GM18519 (cell line): ENCODE measurements at regions not wholly inside any gene's neighbourhood (a gene's known extent, or its start where the extent isn't known, plus 50 kb on each side); places are given as distances from the start of the nearest gene placed in this dataset.

Source experiments
- ATAC-seq: cut with Tn5 transposase; IDR thresholded peaks from one replicate; pipeline ENCODE4 v1.9.1; 2021; ENCODE audit warnings: mild to moderate bottlenecking, moderate library complexity; ENCODE audit not compliant: unreplicated experiment, low FRiP score

DNA sequence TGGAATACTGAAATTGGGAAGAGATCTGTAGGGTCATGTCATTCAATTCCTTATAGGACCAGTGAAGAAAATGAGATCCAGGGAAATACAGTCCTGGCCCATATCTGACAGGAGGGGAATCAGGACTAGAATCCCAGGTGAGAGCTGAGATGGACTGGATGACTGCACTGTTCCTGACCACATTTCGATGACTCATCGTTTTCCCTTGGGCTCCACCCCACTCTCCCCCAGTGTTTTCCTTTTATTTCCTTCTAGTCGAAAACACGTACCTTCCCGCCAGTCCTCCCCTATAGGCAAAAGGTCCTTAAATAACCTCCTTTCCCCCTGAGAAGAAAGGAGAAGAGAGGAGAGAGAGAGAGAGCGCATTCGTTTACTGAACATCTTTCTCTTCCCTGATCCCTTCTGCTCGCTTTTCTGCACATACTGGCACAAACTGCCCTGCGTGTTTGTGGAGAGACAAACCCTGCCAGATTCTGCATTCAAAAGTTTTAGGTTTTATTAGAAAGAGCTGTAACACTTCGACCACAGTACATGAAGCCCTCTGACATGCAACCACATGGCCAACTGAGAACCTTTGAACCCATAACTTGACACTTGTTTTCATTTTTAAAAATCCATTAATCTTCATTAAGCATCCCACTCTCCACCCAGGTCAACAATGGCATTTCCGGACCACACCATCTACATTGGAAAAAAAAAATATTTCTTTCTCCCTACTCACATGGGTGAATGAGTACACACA lies 565.7 kb downstream of the METTL15 start:
- no peak for ATAC-seq

DNA sequence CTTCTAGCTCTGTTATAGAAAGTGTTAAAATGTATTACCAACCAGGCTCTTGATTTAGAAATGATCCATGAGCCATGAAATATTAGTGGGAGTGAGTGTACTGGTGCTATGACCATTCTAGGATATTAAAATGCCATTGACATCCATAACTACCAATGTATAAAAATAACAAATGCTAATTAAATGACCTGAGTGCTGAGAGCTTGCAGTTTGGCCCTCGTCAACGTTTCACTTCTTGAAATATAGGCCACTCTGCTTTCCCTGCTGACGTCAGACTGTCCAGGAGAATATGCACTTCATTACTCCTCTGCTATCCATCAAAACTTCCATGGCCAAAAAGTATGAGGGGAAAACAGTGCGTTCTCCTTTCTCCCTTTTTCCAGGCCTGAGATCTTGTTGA lies 563.1 kb downstream of the METTL15 start:
- no peak for ATAC-seq

DNA sequence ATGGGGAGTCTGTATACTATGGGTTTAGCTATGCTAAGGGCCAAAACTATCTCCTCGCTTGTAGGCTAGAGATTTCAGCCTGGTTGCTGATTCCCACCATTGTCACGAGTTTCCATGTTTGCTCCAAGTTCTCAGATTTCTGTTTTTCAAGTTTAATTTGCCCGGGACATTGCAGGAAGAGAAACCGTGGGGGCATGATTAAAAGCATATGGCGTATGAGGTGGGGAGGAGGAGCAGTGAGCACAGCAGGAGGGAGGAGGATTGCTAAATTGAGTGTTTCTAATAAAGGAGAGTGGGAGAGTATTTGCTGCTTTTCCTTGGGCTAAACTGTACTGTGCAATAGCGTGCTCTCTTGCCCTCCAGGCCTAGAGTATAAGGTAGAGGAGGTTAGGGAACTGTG lies 558.4 kb downstream of the METTL15 start:
- ATAC-seq, result no peak

DNA sequence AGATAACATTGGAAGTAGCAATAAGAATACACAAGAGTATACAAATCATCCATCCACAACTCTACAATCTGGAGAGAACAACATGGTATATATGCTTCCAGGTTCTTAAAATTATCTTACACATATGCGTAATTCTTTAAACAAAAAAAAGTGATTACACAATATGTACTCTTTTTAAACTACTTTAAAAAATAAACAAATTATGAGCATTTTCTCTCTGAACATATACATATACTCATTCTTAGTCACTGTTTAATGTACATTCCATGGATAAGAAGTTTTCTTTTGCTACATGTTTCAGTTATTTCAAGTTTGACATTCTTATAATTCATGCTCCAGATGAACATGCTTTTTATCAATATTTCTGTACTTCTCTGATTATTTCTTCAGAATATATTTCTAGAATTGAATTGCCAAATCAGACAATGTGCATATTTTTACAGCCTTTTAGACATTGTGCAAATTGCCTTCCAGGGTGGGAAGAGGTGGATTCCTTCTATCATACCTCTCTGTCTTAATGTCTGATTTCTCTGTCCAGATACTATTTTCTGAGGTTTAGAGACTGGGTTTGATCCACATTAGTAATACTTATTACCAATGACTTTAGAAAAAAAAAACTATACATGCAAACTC lies 551.6 kb downstream of the METTL15 start:
- ATAC-seq, result no peak

DNA sequence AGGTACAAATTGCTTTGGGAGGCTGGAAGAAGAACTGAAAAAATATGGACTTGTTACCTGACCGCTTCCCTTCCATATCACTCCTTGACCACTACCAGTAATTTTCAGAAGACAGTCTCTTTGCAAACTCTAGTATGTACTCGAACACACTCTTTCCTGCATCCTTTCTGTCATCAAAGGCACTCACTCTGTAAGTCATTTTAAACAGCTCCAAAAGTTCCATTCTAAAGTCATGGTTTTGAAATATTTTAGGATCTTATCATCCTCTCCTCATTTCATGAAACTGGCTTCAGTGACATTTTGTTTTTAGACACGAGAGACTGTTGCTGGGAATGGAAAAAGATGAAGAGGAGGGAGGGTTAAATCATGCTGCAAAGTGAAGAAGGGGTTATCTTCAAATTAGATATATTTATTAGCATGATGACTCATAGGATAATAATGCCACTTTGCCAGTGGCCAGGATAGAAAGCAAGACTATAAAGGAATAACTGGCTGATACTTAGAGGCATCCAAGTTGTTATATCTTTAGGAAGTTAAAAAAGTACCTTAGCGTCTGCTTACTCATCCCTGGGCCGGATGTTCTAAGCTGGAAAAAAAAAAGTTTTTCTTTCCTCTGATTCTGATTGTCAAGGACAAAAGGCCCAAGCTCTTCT lies 549.3 kb downstream of the METTL15 start:
- no peak for ATAC-seq

DNA sequence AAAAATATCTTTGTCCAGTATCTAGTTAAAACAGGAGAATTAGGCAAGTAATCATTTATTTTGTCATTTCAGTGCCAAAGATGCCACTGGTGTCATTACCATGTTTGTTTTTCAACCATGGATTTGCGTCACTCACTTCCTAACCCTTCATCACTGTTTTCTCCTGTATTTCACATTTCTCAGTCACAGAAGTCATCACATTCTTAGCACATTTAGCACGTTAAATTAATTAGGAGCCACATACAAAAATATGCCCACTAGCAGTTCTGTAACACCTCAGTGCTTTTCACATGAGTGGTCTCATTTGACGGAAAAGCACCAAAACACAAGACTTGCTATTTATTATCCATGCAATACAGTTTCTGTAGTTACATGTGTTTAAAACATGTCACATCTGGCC lies 546.0 kb downstream of the METTL15 start:
- no peak for ATAC-seq

DNA sequence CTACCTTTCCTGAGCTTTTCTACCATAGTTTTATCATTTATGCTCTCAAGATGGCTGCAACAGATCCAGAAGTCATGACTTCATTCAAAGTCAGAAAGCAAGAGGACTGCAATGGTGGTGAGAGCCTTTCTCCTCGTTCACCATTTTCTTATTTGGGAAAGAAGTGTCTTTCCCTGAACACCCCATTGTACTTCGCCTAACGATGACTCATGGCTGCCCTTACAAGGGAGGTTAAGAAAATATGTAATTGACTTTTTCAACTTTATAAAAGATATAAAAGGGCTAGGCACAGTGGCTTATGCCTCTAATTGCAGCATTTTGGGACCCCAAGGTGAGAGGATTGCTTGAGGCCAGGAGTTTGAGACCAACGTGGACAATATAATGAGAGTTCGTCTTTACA lies 541.7 kb downstream of the METTL15 start:
- ATAC-seq, result no peak

DNA sequence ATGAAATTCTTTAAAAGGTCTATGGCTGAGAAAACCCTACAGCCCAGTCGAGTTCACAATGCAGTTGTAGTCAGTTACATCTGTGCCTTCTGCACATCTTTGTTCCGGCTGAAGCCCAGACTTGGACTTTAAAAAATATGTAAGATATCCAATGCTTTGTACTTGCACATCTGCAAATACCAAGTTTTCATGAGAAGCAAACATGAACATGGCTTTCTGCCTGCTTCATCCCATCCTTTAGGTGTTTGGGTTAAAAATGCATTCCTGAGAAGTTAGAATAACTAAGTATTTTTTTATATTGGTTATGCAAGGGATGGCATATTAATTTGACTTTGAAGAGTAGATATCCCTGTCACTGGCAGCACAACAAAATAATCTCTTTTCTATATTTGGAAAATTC lies 528.4 kb downstream of the METTL15 start:
- ATAC-seq, result no peak

DNA sequence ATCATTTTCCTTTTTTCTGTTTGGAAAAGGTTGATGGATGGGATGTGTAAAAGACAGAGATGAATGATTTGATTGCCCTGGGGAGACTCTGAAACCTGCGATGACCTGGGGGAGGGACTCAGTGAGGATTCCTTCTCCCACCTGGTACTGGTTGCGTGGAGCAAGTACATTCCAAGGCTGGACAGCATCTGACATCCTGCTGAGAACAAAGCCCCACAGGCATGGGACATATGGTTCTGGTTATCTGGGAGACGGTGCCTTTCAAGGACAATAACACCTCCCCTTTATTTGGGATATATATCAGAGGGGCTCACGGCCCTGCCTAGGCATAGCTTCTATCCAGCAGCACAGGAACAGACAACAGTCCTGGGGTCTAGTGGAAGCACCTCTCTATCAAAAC lies 527.8 kb downstream of the METTL15 start:
- ATAC-seq, result no peak

DNA sequence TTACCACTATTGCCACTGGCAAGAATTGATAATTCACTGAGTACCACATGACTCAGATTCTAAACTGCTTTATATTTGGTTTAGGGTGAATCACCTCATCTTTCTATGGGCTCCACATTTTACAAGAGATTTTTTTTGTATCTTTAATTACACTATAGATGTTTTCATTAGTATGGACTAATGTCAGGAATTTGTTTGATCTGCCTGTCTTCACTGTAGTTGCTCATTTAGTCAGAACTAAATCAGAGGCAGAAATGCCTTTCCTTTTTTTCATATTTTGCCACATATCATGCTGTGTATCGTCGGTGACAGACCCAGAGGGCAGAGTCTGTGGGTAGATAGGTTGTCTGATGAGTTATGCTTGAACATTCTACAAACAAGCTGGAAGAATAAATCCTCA lies 524.1 kb downstream of the METTL15 start:
- no peak for ATAC-seq

DNA sequence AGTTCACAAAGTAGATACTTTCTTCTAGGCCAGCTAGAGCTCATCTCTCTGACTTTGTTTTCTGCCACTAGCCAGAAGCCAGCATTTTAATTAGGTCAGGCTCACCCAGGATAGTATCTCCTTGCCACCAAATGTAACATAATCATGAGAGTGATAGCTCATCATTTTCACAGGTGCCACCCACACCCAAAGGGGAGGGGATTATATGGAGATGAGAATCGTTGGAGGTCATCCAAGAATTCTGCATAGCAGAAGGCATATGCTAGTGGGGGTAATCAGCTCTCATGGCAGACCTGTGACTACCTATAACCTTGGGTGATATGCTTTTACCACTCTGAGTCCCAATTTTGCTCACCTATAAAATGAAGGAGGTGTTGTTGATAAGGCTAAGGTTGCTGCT lies 523.0 kb downstream of the METTL15 start:
- no peak for ATAC-seq

DNA sequence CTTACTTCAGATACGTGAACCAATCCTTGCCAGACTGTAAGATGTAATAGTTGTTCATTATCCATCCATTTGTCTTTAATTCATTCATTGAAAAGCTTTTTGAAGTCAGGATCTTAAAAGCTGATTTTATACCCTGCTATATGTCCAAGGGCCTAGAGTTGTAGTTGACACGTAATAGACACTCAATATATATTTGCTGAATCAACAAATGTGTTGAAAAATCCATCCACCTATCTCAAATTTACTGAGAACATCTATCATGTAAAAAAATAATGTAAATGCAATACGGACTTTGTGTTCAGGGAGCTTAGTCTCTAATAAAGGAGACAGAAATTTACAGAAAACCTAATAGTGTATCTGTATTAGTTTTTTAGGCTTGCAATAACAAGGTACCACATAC lies 521.0 kb downstream of the METTL15 start:
- no peak for ATAC-seq

DNA sequence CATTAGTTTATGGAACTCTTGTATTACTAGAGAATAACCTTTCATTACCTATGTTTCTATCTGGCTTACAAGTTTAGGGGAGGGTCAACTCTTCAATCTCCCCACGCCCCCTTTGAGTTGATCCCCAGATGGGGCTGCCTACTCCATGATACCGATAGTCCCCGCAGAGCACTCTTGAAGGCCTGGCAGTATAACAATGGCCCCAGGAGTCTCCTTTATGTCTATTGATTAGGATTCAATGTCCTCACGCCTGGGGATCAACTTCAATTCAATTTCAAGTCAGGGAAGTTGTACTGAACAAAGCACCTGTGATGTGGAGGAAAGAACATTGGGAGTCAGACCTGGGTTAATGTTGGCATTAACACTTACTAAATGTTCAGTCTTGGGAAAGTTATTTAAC lies 520.2 kb downstream of the METTL15 start:
- no peak for ATAC-seq

DNA sequence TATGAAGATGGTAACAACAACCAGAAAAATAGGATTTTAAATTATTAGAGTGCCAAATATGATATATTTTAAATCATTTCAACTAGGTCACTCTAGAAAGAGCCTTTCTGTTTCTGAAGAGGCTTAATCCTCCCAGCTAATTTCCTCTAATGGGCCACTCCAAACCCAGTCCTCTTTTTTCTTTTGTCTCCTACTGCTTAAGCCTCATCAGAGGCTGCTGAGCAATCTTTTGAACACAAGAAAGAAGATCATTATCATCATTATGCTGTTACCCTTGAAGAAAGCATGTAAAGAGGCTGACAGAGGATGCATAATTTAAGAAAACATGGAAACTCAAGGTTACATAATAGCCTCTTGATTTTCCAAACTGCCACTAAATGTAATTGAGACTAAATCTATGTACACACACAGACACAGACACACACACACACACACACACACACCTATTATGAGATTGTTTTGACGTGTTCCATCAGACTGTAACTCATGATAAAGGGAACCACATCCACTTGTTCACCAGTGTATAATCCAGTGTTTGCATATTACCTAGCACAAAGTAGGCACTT lies 519.6 kb downstream of the METTL15 start:
- no peak for ATAC-seq

DNA sequence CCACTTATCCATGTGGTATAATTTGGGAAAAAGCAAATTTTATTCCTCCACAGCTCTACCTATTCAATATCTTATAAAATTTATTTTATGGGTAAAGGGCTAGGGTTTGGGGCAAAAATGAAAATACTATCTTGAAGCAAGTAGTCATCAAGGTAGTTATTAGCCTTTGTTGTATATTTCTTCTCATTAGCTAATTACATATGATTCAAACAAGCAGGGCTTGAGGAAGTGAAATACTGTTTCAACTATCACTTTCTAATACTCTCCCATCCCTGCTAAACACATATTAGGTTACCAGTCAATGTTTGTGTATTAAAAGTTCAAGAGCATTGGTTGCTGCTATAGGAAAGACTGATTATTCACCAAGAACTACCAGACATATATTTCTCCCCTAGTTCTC lies 517.3 kb downstream of the METTL15 start:
- ATAC-seq, result no peak

DNA sequence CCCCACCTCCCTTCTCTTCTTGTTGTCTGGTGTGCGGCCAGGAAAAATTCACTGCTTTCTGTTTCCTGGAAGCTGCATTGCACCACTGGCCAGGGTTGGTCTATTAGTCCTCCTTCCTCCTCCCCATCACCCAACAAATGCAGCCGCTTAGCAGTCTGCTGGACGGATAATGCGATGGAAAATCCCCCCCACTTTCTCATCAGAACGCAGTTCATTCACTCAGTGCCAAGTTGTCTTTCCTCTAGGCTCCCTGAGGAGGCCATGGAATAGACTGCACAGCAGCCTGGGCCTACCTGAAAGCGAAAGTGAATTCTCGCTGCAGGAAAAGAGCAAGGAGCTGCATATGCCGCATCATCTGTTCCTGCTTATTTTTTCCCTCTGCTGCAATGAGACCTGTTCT lies 513.6 kb downstream of the METTL15 start:
- ATAC-seq, result no peak

DNA sequence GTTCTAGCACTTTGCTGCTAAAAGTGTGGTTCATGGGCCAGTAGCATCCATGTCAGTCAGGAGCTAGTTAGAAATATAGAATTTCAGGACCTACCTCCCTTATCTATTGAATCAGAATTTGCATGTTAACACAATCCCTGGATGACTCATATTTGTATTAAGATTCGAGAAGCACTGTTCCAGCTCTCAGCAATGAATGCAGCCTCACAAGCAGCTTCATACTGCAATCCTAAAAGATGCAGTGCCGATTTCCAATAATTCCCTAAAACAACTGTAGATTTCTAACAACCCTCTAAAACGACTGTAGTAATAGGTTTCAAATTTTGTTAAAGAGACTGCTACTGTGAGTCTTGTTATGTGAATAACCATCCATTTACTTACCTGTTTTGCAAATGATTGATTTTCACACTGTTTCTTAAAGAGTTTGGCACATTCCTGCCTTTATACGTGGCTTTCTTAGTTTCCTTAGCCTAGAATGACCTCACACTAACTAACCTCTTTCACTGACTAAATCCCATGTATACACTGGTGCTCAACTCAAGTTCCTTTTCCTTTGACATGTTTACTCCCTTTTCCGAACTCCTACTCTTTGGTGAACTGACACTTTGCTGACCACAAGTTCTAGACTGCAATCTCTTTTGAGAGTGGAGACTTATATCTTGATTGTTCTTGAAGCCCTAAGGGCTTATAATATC lies 511.8 kb downstream of the METTL15 start:
- no peak for ATAC-seq

DNA sequence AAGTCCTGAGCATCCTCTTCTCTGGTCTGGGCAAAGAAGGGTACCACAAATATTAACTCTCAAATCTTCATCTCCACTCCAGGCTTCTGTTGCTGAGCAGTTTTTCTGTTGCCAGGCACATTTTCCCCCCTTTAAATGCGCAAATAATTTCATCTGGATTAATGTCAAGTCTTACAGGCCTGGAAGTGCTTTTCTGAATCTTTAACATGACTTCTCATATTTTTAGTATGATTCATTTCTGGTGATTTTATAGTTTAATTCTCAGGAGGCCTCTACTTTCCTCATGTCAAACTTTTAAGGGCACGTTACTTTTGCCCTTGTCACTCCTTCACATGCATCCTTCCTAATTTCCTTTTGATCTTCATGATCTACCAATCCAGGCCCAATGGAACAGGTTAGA lies 510.2 kb downstream of the METTL15 start:
- ATAC-seq, result no peak

DNA sequence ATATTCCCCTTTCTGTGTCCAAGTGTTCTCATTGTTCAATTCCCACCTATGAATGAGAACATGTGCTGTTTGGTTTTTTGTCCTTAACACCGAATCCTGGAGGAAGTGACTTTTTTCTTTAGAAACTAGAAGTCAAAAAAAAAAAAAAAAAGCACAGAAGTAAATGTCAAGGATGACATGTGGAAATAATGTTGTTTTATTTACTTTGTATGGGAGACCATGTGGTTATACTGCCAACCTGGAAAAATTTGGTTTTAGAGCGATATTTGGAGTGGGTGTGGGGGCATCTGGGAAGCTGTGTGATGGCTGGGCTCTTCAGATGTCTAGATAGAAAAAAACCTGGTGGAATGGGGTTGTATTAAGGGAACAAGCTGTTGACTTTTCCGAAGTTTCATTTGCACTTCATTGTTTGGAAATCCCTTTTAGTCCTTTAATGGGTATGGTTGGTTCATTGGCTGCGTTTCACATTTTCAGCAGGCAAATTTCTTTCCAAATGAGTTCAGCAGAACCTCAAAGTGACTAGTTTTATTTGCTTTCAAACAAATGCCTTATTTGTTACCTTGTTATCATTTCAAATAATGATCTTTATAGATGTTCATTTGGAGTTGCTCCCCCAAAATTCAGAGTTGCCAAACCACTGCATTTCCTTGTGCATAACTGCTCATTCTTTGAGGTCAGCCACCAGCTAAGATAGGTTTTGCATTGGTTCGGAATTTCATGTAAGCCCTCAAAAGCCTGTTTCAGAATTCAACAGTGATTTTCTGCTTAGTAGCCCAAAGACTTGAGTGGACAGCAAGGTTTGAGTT lies 508.2 kb downstream of the METTL15 start:
- ATAC-seq, result no peak

DNA sequence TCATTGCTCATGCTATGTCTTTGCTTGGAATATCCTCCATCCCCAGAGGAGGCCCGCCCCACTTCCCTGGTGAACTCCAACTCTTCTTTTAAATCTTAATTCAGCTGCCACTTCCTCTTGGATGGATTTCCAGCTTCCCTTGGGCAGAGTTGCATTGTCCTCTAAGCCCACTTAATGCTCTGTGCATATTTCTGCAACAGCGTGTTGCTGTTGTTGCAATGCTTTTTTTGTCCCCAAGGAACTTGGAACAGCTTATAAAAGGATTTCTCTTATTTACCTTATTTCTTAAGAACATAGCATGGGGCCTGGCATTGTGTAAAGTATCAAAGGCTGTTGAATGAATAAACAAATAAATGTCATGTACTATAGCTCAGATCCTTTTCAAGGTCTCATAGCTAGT lies 507.4 kb downstream of the METTL15 start:
- no peak for ATAC-seq
